A549 (cell line): ENCODE measurements at regions not wholly inside any gene's neighbourhood (a gene's known extent, or its start where the extent isn't known, plus 50 kb on each side); places are given as distances from the start of the nearest gene placed in this dataset.

Experiments used
- BCL3 ChIP-seq: fragments of >200 bp; sonication (Bioruptor Twin); formaldehyde crosslinking; IDR thresholded peaks from 3 replicates; pipeline ENCODE4 v1.6.1; 2016
- CHD4 ChIP-seq: fragments of 200-600 bp; sonication (generic); IDR thresholded peaks from 2 replicates; pipeline ENCODE4 v1.6.1; 2016; ENCODE audit warnings: antibody characterized with exemption, mild to moderate bottlenecking, borderline replicate concordance
- CTCF ChIP-seq: fragments of >200 bp; sonication (Bioruptor Twin); formaldehyde crosslinking; IDR thresholded peaks from 3 replicates; pipeline ENCODE4 v1.5.1; 2016
- JUN ChIP-seq, 2 experiments: fragments of >200 bp; sonication (Bioruptor Twin); formaldehyde crosslinking; IDR thresholded peaks; 2 replicates in 1 of 2; 3 replicates in 1 of 2; pipeline ENCODE4 v1.6.1; 2016 to 2017
- KDM5A ChIP-seq: fragments of 200-600 bp; sonication (generic); IDR thresholded peaks from 2 replicates; pipeline ENCODE4 v1.6.1; 2016; ENCODE audit warnings: antibody characterized with exemption, mild to moderate bottlenecking
- MAX ChIP-seq: IDR thresholded peaks from 2 replicates; pipeline ENCODE4 v1.6.1; 2012
- MYC ChIP-seq: IDR thresholded peaks from 2 replicates; pipeline ENCODE4 v1.6.1; 2012; ENCODE audit warnings: mild to moderate bottlenecking, inconsistent platforms, low read length, improper control_type of control experiment, borderline replicate concordance
- POLR2A ChIP-seq: IDR thresholded peaks from 2 replicates; pipeline ENCODE4 v1.6.1; 2012; ENCODE audit warnings: mild to moderate bottlenecking, low read length
- ZNF302 ChIP-seq: fragments of 250-450 bp; sonication (Bioruptor Pico); IDR thresholded peaks from 2 replicates; pipeline ENCODE4 v1.9.0; 2021; ENCODE audit warnings: inconsistent platforms, mild to moderate bottlenecking, moderate library complexity
- TF ChIP-seq, protein P1 (sequence below): fragments of 450-650 bp; IDR thresholded peaks from 2 replicates; pipeline ENCODE4 v1.6.1; 2014; ENCODE audit warnings: antibody characterized with exemption
- TF ChIP-seq, protein P2 (sequence below): fragments of 200-600 bp; sonication (generic); IDR thresholded peaks from 2 replicates; pipeline ENCODE4 v1.6.1; 2016; ENCODE audit warnings: antibody characterized with exemption, mild to moderate bottlenecking, moderate library complexity

DNA sequence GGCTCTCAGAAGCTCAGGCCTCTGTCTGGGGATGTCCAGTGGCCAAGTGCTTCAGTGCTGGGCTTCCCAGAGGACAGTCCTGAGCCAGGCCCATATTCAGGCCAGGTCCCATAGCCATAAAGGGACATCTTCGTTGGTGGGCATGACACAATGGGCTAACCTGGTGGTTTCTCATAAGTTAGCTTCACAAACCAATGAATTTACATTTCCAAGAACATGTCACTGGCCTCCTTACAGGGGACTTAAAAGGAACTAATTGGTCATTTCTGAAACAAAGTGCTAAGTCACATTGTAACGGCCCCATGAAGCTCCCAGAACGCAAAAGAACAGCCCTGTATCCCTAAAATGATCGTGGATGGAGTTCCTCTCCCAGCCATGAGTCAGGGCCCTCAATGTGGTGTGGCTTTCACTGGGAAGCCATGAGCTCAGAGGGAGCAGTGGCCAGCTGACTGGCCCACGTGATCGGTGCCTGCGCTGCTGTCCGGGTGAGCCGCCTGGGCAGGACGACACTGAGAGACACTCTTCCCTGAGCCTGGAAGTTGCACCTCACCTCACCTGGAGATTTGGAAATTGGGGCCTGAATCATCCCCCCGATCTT lies 163.7 kb upstream of the APCDD1 start:
- TF ChIP-seq BCL3 (no peak), MAX (no peak), CHD4 (no peak), KDM5A (no peak), ZNF302 (CRISPR knock-in tag) (no peak), CTCF (no peak), POLR2A (no peak), JUN (IDR thresholded peaks at IDR 0.05) (no peak), MYC (no peak)
- TF ChIP-seq, protein P1, sequence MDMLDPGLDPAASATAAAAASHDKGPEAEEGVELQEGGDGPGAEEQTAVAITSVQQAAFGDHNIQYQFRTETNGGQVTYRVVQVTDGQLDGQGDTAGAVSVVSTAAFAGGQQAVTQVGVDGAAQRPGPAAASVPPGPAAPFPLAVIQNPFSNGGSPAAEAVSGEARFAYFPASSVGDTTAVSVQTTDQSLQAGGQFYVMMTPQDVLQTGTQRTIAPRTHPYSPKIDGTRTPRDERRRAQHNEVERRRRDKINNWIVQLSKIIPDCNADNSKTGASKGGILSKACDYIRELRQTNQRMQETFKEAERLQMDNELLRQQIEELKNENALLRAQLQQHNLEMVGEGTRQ = no peak
- TF ChIP-seq, protein P2, sequence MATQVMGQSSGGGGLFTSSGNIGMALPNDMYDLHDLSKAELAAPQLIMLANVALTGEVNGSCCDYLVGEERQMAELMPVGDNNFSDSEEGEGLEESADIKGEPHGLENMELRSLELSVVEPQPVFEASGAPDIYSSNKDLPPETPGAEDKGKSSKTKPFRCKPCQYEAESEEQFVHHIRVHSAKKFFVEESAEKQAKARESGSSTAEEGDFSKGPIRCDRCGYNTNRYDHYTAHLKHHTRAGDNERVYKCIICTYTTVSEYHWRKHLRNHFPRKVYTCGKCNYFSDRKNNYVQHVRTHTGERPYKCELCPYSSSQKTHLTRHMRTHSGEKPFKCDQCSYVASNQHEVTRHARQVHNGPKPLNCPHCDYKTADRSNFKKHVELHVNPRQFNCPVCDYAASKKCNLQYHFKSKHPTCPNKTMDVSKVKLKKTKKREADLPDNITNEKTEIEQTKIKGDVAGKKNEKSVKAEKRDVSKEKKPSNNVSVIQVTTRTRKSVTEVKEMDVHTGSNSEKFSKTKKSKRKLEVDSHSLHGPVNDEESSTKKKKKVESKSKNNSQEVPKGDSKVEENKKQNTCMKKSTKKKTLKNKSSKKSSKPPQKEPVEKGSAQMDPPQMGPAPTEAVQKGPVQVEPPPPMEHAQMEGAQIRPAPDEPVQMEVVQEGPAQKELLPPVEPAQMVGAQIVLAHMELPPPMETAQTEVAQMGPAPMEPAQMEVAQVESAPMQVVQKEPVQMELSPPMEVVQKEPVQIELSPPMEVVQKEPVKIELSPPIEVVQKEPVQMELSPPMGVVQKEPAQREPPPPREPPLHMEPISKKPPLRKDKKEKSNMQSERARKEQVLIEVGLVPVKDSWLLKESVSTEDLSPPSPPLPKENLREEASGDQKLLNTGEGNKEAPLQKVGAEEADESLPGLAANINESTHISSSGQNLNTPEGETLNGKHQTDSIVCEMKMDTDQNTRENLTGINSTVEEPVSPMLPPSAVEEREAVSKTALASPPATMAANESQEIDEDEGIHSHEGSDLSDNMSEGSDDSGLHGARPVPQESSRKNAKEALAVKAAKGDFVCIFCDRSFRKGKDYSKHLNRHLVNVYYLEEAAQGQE = no peak
